ENCODE measurements at regions not wholly inside any gene's neighbourhood (a gene's known extent, or its start where the extent isn't known, plus 50 kb on each side); places are given as distances from the start of the nearest gene placed in this dataset.

GRCh38 chr19:30096596-30097370, 154.7 kb downstream of the URI1 start:
- Histone ChIP-seq H4K20me1 (ENCODE audit: insufficient read depth, low read length) (no peaks in the 10 kb centered on the region), H3K27me3 (replicated peaks; ENCODE audit: insufficient read depth, low read length) (peaks cover 47% of the 10 kb centered on the region), H3K4me2 (ENCODE audit: low read depth, low read length) (no peak overlapping the region), H3K9me3 (replicated peaks; ENCODE audit: insufficient read depth, low read length) (no peaks in the 10 kb centered on the region), H3K36me3 (replicated peaks; ENCODE audit: insufficient read depth, low read length) (no peaks in the 10 kb centered on the region), H2AFZ (ENCODE audit: low read length) (no peak overlapping the region), H3K79me2 (ENCODE audit: low read length) (no peaks in the 10 kb centered on the region), H3K4me1 (ENCODE audit: low read length) (no peaks in the 10 kb centered on the region), H3K27ac (ENCODE audit: low read length) (no peak overlapping the region), H3F3A (ENCODE audit: insufficient read depth, low read length) (no peaks in the 10 kb centered on the region), H3K9ac (ENCODE audit: low read length) (no peak overlapping the region), H3K9me2 (replicated peaks; ENCODE audit: insufficient read depth, low read length) (no peaks in the 10 kb centered on the region), H3K4me3 (ENCODE audit: low read length) (no peak overlapping the region)
- peak; percentile 8 for DNase-seq
- no peak for TF ChIP-seq EZH2phosphoT487 (IDR thresholded peaks at IDR 0.05; ENCODE audit: low read length)
- no peak for TF ChIP-seq CTCF (IDR thresholded peaks at IDR 0.05; ENCODE audit: low read length)
- TF ChIP-seq EZH2 (optimal IDR thresholded peaks at IDR 0.05; ENCODE audit: low read depth, low read length), result no peak

- TF ChIP-seq CTCF (IDR thresholded peaks at IDR 0.05; ENCODE audit: low read length), result no peak
- no peak for TF ChIP-seq EZH2phosphoT487 (IDR thresholded peaks at IDR 0.05; ENCODE audit: low read length)
- TF ChIP-seq EZH2 (optimal IDR thresholded peaks at IDR 0.05; ENCODE audit: low read depth, low read length), result no peak
- no peaks in the 10 kb centered on the region for H3F3A ChIP-seq (ENCODE audit: insufficient read depth, low read length)
- H3K27ac ChIP-seq (ENCODE audit: low read length), result no peak overlapping the region
- no peaks in the 10 kb centered on the region for H3K9me2 ChIP-seq (replicated peaks; ENCODE audit: insufficient read depth, low read length)
- no peak for DNase-seq
- H3K79me2 ChIP-seq (ENCODE audit: low read length), result no peaks in the 10 kb centered on the region
- H3K4me3 ChIP-seq (ENCODE audit: low read length), result no peak overlapping the region
- H2AFZ ChIP-seq (ENCODE audit: low read length), result no peak overlapping the region
- no peak overlapping the region for H3K4me2 ChIP-seq (ENCODE audit: low read depth, low read length)
- peaks cover 49% of the 10 kb centered on the region for H3K27me3 ChIP-seq (replicated peaks; ENCODE audit: insufficient read depth, low read length)
- H3K9ac ChIP-seq (ENCODE audit: low read length), result no peak overlapping the region
- H3K4me1 ChIP-seq (ENCODE audit: low read length), result no peaks in the 10 kb centered on the region
- no peaks in the 10 kb centered on the region for H3K36me3 ChIP-seq (replicated peaks; ENCODE audit: insufficient read depth, low read length)
- H3K9me3 ChIP-seq (replicated peaks; ENCODE audit: insufficient read depth, low read length), result no peaks in the 10 kb centered on the region
- no peaks in the 10 kb centered on the region for H4K20me1 ChIP-seq (ENCODE audit: insufficient read depth, low read length)
These were observed 155.8 kb downstream of the URI1 start for GRCh38 chr19:30097746-30098280.

GRCh38 chr19:30102239-30102638, 160.2 kb downstream of the URI1 start:
- no peaks in the 10 kb centered on the region for H4K20me1 ChIP-seq (ENCODE audit: insufficient read depth, low read length)
- no peak overlapping the region for H3K4me2 ChIP-seq (ENCODE audit: low read depth, low read length)
- no peak overlapping the region for H3K27ac ChIP-seq (ENCODE audit: low read length)
- no peaks in the 10 kb centered on the region for H3K79me2 ChIP-seq (ENCODE audit: low read length)
- no peaks in the 10 kb centered on the region for H3K4me1 ChIP-seq (ENCODE audit: low read length)
- TF ChIP-seq CTCF (IDR thresholded peaks at IDR 0.05; ENCODE audit: low read length) (no peak), EZH2 (optimal IDR thresholded peaks at IDR 0.05; ENCODE audit: low read depth, low read length) (no peak), EZH2phosphoT487 (IDR thresholded peaks at IDR 0.05; ENCODE audit: low read length) (no peak)
- H3K9me2 ChIP-seq (replicated peaks; ENCODE audit: insufficient read depth, low read length), result no peaks in the 10 kb centered on the region
- DNase-seq, result no peak
- H3K36me3 ChIP-seq (replicated peaks; ENCODE audit: insufficient read depth, low read length), result no peaks in the 10 kb centered on the region
- peaks cover 76% of the 10 kb centered on the region for H3K27me3 ChIP-seq (replicated peaks; ENCODE audit: insufficient read depth, low read length)
- no peaks in the 10 kb centered on the region for H3F3A ChIP-seq (ENCODE audit: insufficient read depth, low read length)
- no peak overlapping the region for H3K4me3 ChIP-seq (ENCODE audit: low read length)
- H2AFZ ChIP-seq (ENCODE audit: low read length), result no peak overlapping the region
- no peak overlapping the region for H3K9ac ChIP-seq (ENCODE audit: low read length)
- no peaks in the 10 kb centered on the region for H3K9me3 ChIP-seq (replicated peaks; ENCODE audit: insufficient read depth, low read length)

Data from MM.1S (cell line).